ENCODE measurements at regions not wholly inside any gene's neighbourhood (a gene's known extent, or its start where the extent isn't known, plus 50 kb on each side); places are given as distances from the start of the nearest gene placed in this dataset.

- no peak for TF ChIP-seq POLR2A (IDR thresholded peaks at IDR 0.05)
- TF ChIP-seq, protein P1, sequence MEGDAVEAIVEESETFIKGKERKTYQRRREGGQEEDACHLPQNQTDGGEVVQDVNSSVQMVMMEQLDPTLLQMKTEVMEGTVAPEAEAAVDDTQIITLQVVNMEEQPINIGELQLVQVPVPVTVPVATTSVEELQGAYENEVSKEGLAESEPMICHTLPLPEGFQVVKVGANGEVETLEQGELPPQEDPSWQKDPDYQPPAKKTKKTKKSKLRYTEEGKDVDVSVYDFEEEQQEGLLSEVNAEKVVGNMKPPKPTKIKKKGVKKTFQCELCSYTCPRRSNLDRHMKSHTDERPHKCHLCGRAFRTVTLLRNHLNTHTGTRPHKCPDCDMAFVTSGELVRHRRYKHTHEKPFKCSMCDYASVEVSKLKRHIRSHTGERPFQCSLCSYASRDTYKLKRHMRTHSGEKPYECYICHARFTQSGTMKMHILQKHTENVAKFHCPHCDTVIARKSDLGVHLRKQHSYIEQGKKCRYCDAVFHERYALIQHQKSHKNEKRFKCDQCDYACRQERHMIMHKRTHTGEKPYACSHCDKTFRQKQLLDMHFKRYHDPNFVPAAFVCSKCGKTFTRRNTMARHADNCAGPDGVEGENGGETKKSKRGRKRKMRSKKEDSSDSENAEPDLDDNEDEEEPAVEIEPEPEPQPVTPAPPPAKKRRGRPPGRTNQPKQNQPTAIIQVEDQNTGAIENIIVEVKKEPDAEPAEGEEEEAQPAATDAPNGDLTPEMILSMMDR (IDR thresholded peaks at IDR 0.05), result no peak
Measured at GRCh38 chr20:50368813-50369224, 141.4 kb upstream of the PTPN1 start.

Measured in right lobe of liver (tissue), 4 donors.